Suprapubic skin (tissue), 3 donors: ENCODE measurements at regions not wholly inside any gene's neighbourhood (a gene's known extent, or its start where the extent isn't known, plus 50 kb on each side); places are given as distances from the start of the nearest gene placed in this dataset.

Source experiments
- CTCF ChIP-seq, 2 donors: fragments of 200-600 bp in 1 of 2; fragments of 450-650 bp in 1 of 2; sonication (generic) in 1 of 2; IDR thresholded peaks; one replicate each; pipeline ENCODE4 v1.5.1; 2016 to 2019; ENCODE audit warnings: antibody characterized with exemption in 2 of 2, mild to moderate bottlenecking in 1 of 2, moderate library complexity in 1 of 2
- EP300 ChIP-seq: sonication (generic); formaldehyde crosslinking; IDR thresholded peaks from one replicate; pipeline ENCODE4 v1.6.1; 2017; ENCODE audit warnings: antibody characterized with exemption
- POLR2A ChIP-seq, 2 donors: fragments of 450-650 bp; IDR thresholded peaks; one replicate each; pipeline ENCODE4 v1.6.1; 2017; ENCODE audit warnings: antibody characterized with exemption in 2 of 2, mild to moderate bottlenecking in 2 of 2, moderate library complexity in 2 of 2

- no peak for TF ChIP-seq CTCF (IDR thresholded peaks at IDR 0.05)
- TF ChIP-seq EP300 = no peak
- TF ChIP-seq POLR2A (IDR thresholded peaks at IDR 0.05) = no peak
Measured at GRCh38 chr2:120607996-120608395, 127.7 kb upstream of the GLI2 start.
